HEK293 (cell line): ENCODE measurements at regions not wholly inside any gene's neighbourhood (a gene's known extent, or its start where the extent isn't known, plus 50 kb on each side); places are given as distances from the start of the nearest gene placed in this dataset.
"Not testable (repeated sequence)": the region's sequence is repeated elsewhere in the genome, so short reads cannot be mapped to it uniquely, and the experiment has no call there.

Experiments used
- CTCF ChIP-seq: fragments of 450-650 bp; formaldehyde crosslinking; IDR thresholded peaks from 2 replicates; pipeline ENCODE4 v1.5.1; 2016; ENCODE audit warnings: missing biosample characterization, missing genetic modification characterization
- PRDM1 ChIP-seq: fragments of 450-650 bp; formaldehyde crosslinking; IDR thresholded peaks from 2 replicates; pipeline ENCODE4; 2016; ENCODE audit warnings: missing biosample characterization, missing genetic modification characterization
- TCF7L2 ChIP-seq: IDR thresholded peaks from 2 replicates; pipeline ENCODE4 v1.6.1; 2011; ENCODE audit warnings: low read depth, mild to moderate bottlenecking, inconsistent platforms, low read length, moderate library complexity, borderline replicate concordance
- ZBTB20 ChIP-seq: fragments of 450-650 bp; formaldehyde crosslinking; IDR thresholded peaks from 2 replicates; pipeline ENCODE4 v1.5.1; 2016; ENCODE audit warnings: missing biosample characterization, missing genetic modification characterization
- ZNF169 ChIP-seq: fragments of 450-650 bp; formaldehyde crosslinking; IDR thresholded peaks from 2 replicates; pipeline ENCODE4 v1.5.1; 2016; ENCODE audit warnings: missing biosample characterization, missing genetic modification characterization
- ZNF184 ChIP-seq: fragments of 450-650 bp; IDR thresholded peaks from 2 replicates; pipeline ENCODE4 v1.5.1; 2018; ENCODE audit warnings: missing biosample characterization, mild to moderate bottlenecking, missing genetic modification characterization
- ZNF311 ChIP-seq: fragments of 450-650 bp; formaldehyde crosslinking; IDR thresholded peaks from 2 replicates; pipeline ENCODE4 v1.5.1; 2017; ENCODE audit warnings: missing biosample characterization, missing genetic modification characterization, borderline replicate concordance
- ZNF449 ChIP-seq: fragments of 450-650 bp; formaldehyde crosslinking; IDR thresholded peaks from 2 replicates; pipeline ENCODE4 v1.5.1; 2017; ENCODE audit warnings: missing biosample characterization, mild to moderate bottlenecking, missing genetic modification characterization, moderate library complexity
- ZNF549 ChIP-seq: fragments of 450-650 bp; IDR thresholded peaks from 2 replicates; pipeline ENCODE4 v1.5.1; 2018; ENCODE audit warnings: missing biosample characterization, missing genetic modification characterization, mild to moderate bottlenecking, inconsistent platforms, moderate library complexity
- ZNF571 ChIP-seq: fragments of 450-650 bp; formaldehyde crosslinking; IDR thresholded peaks from 2 replicates; pipeline ENCODE4 v1.5.0; 2017; ENCODE audit warnings: missing biosample characterization, missing genetic modification characterization
- ZNF792 ChIP-seq: fragments of 450-650 bp; formaldehyde crosslinking; IDR thresholded peaks from 2 replicates; pipeline ENCODE4 v1.5.1; 2016; ENCODE audit warnings: missing biosample characterization, missing genetic modification characterization

- TF ChIP-seq ZNF449; CTCF (tag by site-specific recombination); ZNF549 (tag by site-specific recombination); ZBTB20 (tag by site-specific recombination); ZNF169 (tag by site-specific recombination); ZNF311 (tag by site-specific recombination); ZNF792 (tag by site-specific recombination); ZNF184 (tag by site-specific recombination); TCF7L2; PRDM1 (tag by site-specific recombination); ZNF571: not testable (repeated sequence)
Measured at GRCh38 chr22:34684278-34684677, 381.7 kb upstream of the ISX start.
